Kidney (tissue), 13 donors: ENCODE measurements at regions not wholly inside any gene's neighbourhood (a gene's known extent, or its start where the extent isn't known, plus 50 kb on each side); places are given as distances from the start of the nearest gene placed in this dataset.

Experiments
- DNase-seq, 5 donors: peaks; one replicate each; pipeline ENCODE4 v3.0.0-alpha.2; 2013 to 2020
- FAIRE-seq: peaks from 2 replicates; lab custom pipeline; 2012; peaks lifted over from hg19 to GRCh38; lab: Jason Lieb, UNC
- H3K27ac ChIP-seq, 2 donors: one replicate each; pipeline ENCODE4 v1.7.0; 2013; ENCODE audit warnings: low read depth in 2 of 2, low read length in 2 of 2, inconsistent platforms in 1 of 2
- H3K27me3 ChIP-seq: one replicate; pipeline ENCODE4 v1.7.1; 2013; ENCODE audit warnings: low read length, inconsistent platforms; ENCODE audit not compliant: control insufficient read depth, insufficient read depth
- H3K36me3 ChIP-seq, 3 donors: one replicate each; pipeline versions ENCODE4 v1.7.0 to v1.7.1; 2013; ENCODE audit warnings: low read length in 3 of 3, control low read depth in 1 of 3, inconsistent platforms in 1 of 3; ENCODE audit not compliant: insufficient read depth in 3 of 3, control insufficient read depth in 2 of 3
- H3K4me1 ChIP-seq, 3 donors: one replicate each; pipeline versions ENCODE4 v1.7.0 to v1.7.1; 2013; ENCODE audit warnings: low read length in 3 of 3, inconsistent platforms in 1 of 3, low read depth in 1 of 3; ENCODE audit not compliant: control insufficient read depth in 2 of 3, insufficient read depth in 2 of 3
- H3K4me3 ChIP-seq, 3 donors: one replicate each; pipeline versions ENCODE4 v1.7.0 to v1.8.1; 2013; ENCODE audit warnings: low read length in 3 of 3, control low read depth in 1 of 3, inconsistent platforms in 1 of 3
- H3K9ac ChIP-seq, 3 donors: one replicate each; pipeline versions ENCODE4 v1.7.0 to v1.7.1; 2013; ENCODE audit warnings: low read length in 3 of 3, control low read depth in 1 of 3, inconsistent platforms in 1 of 3
- H3K9me3 ChIP-seq, 3 donors: one replicate each; pipeline versions ENCODE4 v1.7.0 to v1.7.1; 2013; ENCODE audit warnings: low read length in 3 of 3, control low read depth in 1 of 3, inconsistent platforms in 1 of 3; ENCODE audit not compliant: control insufficient read depth in 2 of 3, insufficient read depth in 1 of 3
- intact Hi-C: fragments of 100-400 bp; cut with DNase I; formaldehyde crosslinking; loops from one replicate; pipeline ENCODE4 v1.11.1; 2022
- TF ChIP-seq, protein P1 (sequence below): IDR thresholded peaks from 3 replicates; pipeline ENCODE4 v1.5.1; 2012; ENCODE audit warnings: mild to moderate bottlenecking, moderate library complexity, borderline replicate concordance; ENCODE audit not compliant: insufficient read depth; ENCODE audit errors: extremely low read depth
- donor health status: control.
- donor health status: control.
- donor health status: control.
- donor health status: control.
- donor health status: control.
- donor health status: DM: yes; HTN: yes; CAD: no.
- donor health status: Normal renal cell carcinoma (clear cell type).

DNA sequence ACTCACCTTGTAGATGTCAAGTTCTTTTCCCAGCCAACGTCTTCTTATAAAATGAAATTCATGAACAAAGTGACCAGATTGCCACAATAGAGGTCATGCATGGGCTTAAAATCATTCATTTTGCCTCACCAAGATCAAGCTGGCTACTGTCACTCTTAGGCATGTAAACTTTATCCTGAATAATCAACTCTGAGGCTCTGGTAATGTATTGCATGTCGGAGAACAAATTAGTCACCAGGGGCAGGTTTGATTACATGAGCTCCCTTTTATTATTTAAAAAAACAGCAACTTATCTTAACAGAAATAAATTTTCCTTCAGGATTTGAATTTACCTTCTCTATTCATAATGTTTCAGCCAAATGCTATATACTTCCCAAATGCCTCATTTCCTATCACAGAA is 112.9 kb upstream of the SP4 start:
- intact Hi-C loops, result no loop called here
- H3K9ac ChIP-seq, result no peak overlapping the region

DNA sequence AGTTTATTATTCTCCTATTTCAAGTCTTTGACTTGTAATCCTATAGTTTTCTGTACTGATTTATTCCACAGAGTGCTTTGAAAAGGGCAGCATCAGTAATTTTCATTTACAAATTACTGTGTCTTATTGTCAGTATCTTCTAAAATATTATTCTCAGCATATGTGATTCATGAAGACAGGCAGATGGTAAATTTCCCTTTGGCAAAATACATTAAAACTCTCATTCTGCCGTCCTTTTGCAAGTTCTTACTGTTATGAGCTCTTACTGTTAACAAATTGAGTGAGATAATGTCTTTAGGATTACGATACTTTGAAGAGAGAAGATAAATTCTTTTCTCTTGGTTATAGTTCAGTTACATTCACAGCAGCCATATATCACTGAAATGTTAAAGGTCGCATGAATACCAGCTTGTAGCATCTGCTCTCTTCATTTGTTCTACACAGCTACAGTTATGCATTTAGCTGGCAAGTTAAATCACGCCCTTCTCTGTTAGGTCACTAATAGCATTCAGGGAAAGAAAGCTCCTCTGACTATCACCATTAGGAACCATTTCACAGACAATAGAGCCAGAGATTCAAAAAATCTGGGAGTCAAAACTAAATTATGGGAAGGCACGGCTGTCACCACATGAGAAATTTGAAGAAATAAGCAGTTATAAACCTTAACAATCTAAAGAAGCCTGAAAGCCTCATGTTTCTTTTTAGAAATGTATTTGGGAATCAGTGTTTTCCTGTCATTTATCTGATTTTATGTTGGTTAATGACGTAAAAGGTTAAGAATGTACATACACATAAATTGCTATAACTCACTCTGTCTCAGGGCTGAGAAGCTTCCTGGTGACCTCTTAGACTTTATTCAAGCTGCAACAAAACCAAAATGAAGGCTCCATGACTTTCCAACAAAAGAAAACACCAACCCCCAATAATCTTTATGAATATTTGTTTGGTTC is 109.6 kb upstream of the SP4 start:
- no peak overlapping the region for H3K9ac ChIP-seq
- H3K4me1 ChIP-seq, result no peaks in the 10 kb centered on the region
- no peaks in the 10 kb centered on the region for H3K36me3 ChIP-seq
- DNase-seq (peak in 2 of 5 donors; percentile 43 to 67), FAIRE-seq (no peak)
- no peak overlapping the region for H3K4me3 ChIP-seq
- intact Hi-C loops, result no loop called here
- H3K27me3 ChIP-seq, result no peaks in the 10 kb centered on the region
- H3K27ac ChIP-seq, result no peak overlapping the region
- TF ChIP-seq, protein P1, sequence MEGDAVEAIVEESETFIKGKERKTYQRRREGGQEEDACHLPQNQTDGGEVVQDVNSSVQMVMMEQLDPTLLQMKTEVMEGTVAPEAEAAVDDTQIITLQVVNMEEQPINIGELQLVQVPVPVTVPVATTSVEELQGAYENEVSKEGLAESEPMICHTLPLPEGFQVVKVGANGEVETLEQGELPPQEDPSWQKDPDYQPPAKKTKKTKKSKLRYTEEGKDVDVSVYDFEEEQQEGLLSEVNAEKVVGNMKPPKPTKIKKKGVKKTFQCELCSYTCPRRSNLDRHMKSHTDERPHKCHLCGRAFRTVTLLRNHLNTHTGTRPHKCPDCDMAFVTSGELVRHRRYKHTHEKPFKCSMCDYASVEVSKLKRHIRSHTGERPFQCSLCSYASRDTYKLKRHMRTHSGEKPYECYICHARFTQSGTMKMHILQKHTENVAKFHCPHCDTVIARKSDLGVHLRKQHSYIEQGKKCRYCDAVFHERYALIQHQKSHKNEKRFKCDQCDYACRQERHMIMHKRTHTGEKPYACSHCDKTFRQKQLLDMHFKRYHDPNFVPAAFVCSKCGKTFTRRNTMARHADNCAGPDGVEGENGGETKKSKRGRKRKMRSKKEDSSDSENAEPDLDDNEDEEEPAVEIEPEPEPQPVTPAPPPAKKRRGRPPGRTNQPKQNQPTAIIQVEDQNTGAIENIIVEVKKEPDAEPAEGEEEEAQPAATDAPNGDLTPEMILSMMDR, result no peak
- no peaks in the 10 kb centered on the region for H3K9me3 ChIP-seq

More for the DNA sequence above, 112.9 kb upstream of the SP4 start:
- Histone ChIP-seq H3K4me3 (no peak overlapping the region), H3K27ac (no peak overlapping the region), H3K9me3 (no peaks in the 10 kb centered on the region), H3K4me1 (no peaks in the 10 kb centered on the region), H3K36me3 (no peaks in the 10 kb centered on the region), H3K27me3 (no peaks in the 10 kb centered on the region)
- TF ChIP-seq, protein P1, result no peak
- DNase-seq, result no peak
- FAIRE-seq, result no peak

DNA sequence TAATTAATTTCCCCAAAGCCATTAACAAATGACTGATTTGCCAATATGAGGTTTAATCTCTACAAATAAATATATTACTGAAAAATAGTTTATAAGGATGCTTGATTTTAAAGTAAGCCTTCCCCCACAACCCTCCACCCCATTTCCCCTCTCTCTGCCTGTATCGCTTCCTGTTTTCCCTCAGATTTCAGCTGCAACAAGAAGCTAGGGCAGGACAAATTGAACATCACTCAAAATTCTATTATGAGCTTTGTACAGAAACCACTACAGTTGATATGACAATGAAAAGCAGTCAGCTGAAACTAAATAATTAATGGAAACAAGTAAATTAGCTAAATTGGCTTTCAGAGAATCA is 109.0 kb upstream of the SP4 start:
- TF ChIP-seq, protein P1, result no peak
- no peak overlapping the region for H3K27ac ChIP-seq
- no peaks in the 10 kb centered on the region for H3K27me3 ChIP-seq
- no peak overlapping the region for H3K4me3 ChIP-seq
- no peak overlapping the region for H3K9ac ChIP-seq
- intact Hi-C loops, result no loop called here
- no peaks in the 10 kb centered on the region for H3K9me3 ChIP-seq
- FAIRE-seq, result no peak
- DNase-seq, result peak in 1 of 5 donors; percentile 7
- H3K36me3 ChIP-seq, result no peaks in the 10 kb centered on the region
- H3K4me1 ChIP-seq, result no peaks in the 10 kb centered on the region
